ENCODE measurements at regions not wholly inside any gene's neighbourhood (a gene's known extent, or its start where the extent isn't known, plus 50 kb on each side); places are given as distances from the start of the nearest gene placed in this dataset.

GRCh38 chr12:125357561-125357960, 292.3 kb downstream of the AACS start:
- TF ChIP-seq POLR2A (IDR thresholded peaks at IDR 0.05) (no peak), CTCF (IDR thresholded peaks at IDR 0.05) (no peak)

Measured in adrenal gland (tissue), 5 donors.